ENCODE measurements at regions not wholly inside any gene's neighbourhood (a gene's known extent, or its start where the extent isn't known, plus 50 kb on each side); places are given as distances from the start of the nearest gene placed in this dataset.

DNA sequence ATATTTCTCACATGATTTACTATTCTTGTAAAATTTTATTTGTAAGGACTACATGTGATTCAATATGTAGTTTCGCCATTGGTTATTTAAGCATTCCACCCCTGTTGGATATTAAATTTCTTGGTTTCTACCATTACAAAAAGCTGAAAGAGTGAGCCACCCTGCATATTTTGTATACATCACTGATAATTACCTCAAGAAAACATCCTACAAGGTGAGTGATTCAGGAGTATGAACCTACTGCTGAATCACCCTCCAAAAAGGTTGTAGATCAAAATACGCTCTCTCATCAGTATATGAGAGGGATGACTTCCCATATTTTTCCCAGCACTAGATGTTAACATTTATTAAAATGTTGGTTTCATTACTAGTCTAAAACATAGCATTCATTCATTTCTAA lies 454.3 kb upstream of the WWC1 start:
- TF ChIP-seq, protein P1, sequence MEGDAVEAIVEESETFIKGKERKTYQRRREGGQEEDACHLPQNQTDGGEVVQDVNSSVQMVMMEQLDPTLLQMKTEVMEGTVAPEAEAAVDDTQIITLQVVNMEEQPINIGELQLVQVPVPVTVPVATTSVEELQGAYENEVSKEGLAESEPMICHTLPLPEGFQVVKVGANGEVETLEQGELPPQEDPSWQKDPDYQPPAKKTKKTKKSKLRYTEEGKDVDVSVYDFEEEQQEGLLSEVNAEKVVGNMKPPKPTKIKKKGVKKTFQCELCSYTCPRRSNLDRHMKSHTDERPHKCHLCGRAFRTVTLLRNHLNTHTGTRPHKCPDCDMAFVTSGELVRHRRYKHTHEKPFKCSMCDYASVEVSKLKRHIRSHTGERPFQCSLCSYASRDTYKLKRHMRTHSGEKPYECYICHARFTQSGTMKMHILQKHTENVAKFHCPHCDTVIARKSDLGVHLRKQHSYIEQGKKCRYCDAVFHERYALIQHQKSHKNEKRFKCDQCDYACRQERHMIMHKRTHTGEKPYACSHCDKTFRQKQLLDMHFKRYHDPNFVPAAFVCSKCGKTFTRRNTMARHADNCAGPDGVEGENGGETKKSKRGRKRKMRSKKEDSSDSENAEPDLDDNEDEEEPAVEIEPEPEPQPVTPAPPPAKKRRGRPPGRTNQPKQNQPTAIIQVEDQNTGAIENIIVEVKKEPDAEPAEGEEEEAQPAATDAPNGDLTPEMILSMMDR (IDR thresholded peaks at IDR 0.05): no peak
- TF ChIP-seq POLR2A (IDR thresholded peaks at IDR 0.05): no peak
